PC-9 (cell line): ENCODE measurements at regions not wholly inside any gene's neighbourhood (a gene's known extent, or its start where the extent isn't known, plus 50 kb on each side); places are given as distances from the start of the nearest gene placed in this dataset.

ENCODE experiments used
- CTCF ChIP-seq: fragments of 200-600 bp; sonication (generic); conservative IDR thresholded peaks from 2 replicates; pipeline ENCODE4 v1.6.1; 2017; ENCODE audit warnings: mixed run types, antibody characterized with exemption, mild to moderate bottlenecking, moderate library complexity
- EZH2 ChIP-seq: fragments of 200-600 bp; sonication (generic); IDR thresholded peaks from 2 replicates; pipeline ENCODE4 v1.8.0; 2017; ENCODE audit warnings: antibody characterized with exemption, low read depth

- TF ChIP-seq CTCF (no peak), EZH2 (no peak)
Measured at GRCh38 chr2:15058721-15059157, 426.2 kb downstream of the LRATD1 start.
